GM12892 (cell line): ENCODE measurements at regions not wholly inside any gene's neighbourhood (a gene's known extent, or its start where the extent isn't known, plus 50 kb on each side); places are given as distances from the start of the nearest gene placed in this dataset.

Experiments used
- POLR2A ChIP-seq: IDR thresholded peaks from 2 replicates; pipeline ENCODE4 v1.6.1; 2011; ENCODE audit warnings: low read depth, low read length, control low read depth
- POLR2AphosphoS5 ChIP-seq: IDR thresholded peaks from 2 replicates; pipeline ENCODE4 v1.6.1; 2011; ENCODE audit warnings: low read depth, low read length, control low read depth

DNA sequence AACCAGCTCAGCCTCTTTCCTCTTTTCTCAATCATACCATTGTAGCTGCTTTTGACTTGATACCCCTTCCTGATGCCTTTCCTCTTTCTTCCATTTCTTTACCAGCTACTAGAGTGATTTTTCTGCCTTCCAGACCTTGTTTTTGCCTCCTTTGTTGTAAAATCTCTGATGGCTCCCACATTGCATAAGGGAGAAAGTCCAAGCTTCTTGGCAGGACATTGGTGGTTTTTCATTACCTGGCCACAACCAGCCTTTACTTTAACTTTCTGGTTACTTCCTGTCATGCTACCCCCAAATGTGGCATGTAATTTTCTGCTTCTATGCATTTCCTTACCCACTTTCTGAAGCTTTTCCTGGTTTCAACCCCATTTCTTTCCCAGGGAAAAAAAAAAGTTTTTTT lies 452.5 kb downstream of the TMEM38B start:
- TF ChIP-seq POLR2A: no peak
- TF ChIP-seq POLR2AphosphoS5: no peak
